SJCRH30 (cell line): ENCODE measurements at regions not wholly inside any gene's neighbourhood (a gene's known extent, or its start where the extent isn't known, plus 50 kb on each side); places are given as distances from the start of the nearest gene placed in this dataset.
"Not testable (repeated sequence)": the region's sequence is repeated elsewhere in the genome, so short reads cannot be mapped to it uniquely, and the experiment has no call there.

Experiments used
- DNase-seq, 2 experiments: peaks; one replicate each; pipeline ENCODE4 v3.0.0-alpha.2; 2015 to 2020
- H3K27ac ChIP-seq: fragments of 250-450 bp; sonication (Bioruptor Pico); 2 replicates; pipeline ENCODE4 v1.5.1; 2020; ENCODE audit warnings: mild to moderate bottlenecking, moderate library complexity
- H3K27me3 ChIP-seq: fragments of 250-450 bp; sonication (Bioruptor Pico); 2 replicates; pipeline ENCODE4 v1.5.1; 2020; ENCODE audit warnings: mild to moderate bottlenecking, moderate library complexity
- H3K36me3 ChIP-seq: fragments of 250-450 bp; sonication (Bioruptor Pico); 2 replicates; pipeline ENCODE4 v1.5.1; 2020; ENCODE audit warnings: mild to moderate bottlenecking, moderate library complexity
- H3K4me1 ChIP-seq: fragments of 250-450 bp; sonication (Bioruptor Pico); 2 replicates; pipeline ENCODE4 v1.5.1; 2020; ENCODE audit warnings: mild to moderate bottlenecking, moderate library complexity
- H3K4me3 ChIP-seq: fragments of 250-450 bp; sonication (Bioruptor Pico); 2 replicates; pipeline ENCODE4 v1.5.1; 2020; ENCODE audit warnings: mild to moderate bottlenecking, moderate library complexity
- H3K9me3 ChIP-seq: fragments of 250-450 bp; sonication (Bioruptor Pico); replicated peaks from 2 replicates; pipeline ENCODE4 v1.5.1; 2020; ENCODE audit warnings: mild to moderate bottlenecking, moderate library complexity

GRCh38 chr1:181972256-181972655 lies 89.3 kb downstream of the ZNF648 start:
- Histone ChIP-seq H3K36me3 (no peaks in the 10 kb centered on the region), H3K4me1 (no peaks in the 10 kb centered on the region), H3K27me3 (no peaks in the 10 kb centered on the region), H3K9me3 (no peaks in the 10 kb centered on the region), H3K27ac (no peak overlapping the region), H3K4me3 (no peak overlapping the region)
- DNase-seq: no peak

GRCh38 chr1:181971424-181971823 lies 90.1 kb downstream of the ZNF648 start:
- H3K36me3 ChIP-seq: no peaks in the 10 kb centered on the region
- no peaks in the 10 kb centered on the region for H3K9me3 ChIP-seq
- no peak overlapping the region for H3K27ac ChIP-seq
- no peaks in the 10 kb centered on the region for H3K4me1 ChIP-seq
- no peak for DNase-seq
- H3K27me3 ChIP-seq: no peaks in the 10 kb centered on the region
- H3K4me3 ChIP-seq: no peak overlapping the region

GRCh38 chr1:181969902-181970301 lies 91.6 kb downstream of the ZNF648 start:
- no peak overlapping the region for H3K27ac ChIP-seq
- DNase-seq: no peak
- no peaks in the 10 kb centered on the region for H3K9me3 ChIP-seq
- H3K36me3 ChIP-seq: no peaks in the 10 kb centered on the region
- no peaks in the 10 kb centered on the region for H3K27me3 ChIP-seq
- no peak overlapping the region for H3K4me3 ChIP-seq
- no peaks in the 10 kb centered on the region for H3K4me1 ChIP-seq

- H3K27ac ChIP-seq, H3K9me3 ChIP-seq, H3K27me3 ChIP-seq, H3K4me3 ChIP-seq, DNase-seq, H3K36me3 ChIP-seq, H3K4me1 ChIP-seq: not testable (repeated sequence)
These were observed 106.8 kb downstream of the ZNF648 start for GRCh38 chr1:181954696-181955095.

- not testable (repeated sequence) for H3K4me3 ChIP-seq, H3K36me3 ChIP-seq, H3K9me3 ChIP-seq, H3K27me3 ChIP-seq, H3K4me1 ChIP-seq, DNase-seq, H3K27ac ChIP-seq
These were observed 107.3 kb downstream of the ZNF648 start for GRCh38 chr1:181954178-181954577.

- H3K27me3 ChIP-seq: no peaks in the 10 kb centered on the region
- no peaks in the 10 kb centered on the region for H3K9me3 ChIP-seq
- H3K36me3 ChIP-seq: no peaks in the 10 kb centered on the region
- H3K4me1 ChIP-seq: no peaks in the 10 kb centered on the region
- DNase-seq: no peak
- no peak overlapping the region for H3K27ac ChIP-seq
- no peak overlapping the region for H3K4me3 ChIP-seq
These were observed 107.9 kb downstream of the ZNF648 start for GRCh38 chr1:181953596-181953995.

- H3K36me3 ChIP-seq: no peaks in the 10 kb centered on the region
- no peaks in the 10 kb centered on the region for H3K9me3 ChIP-seq
- H3K4me1 ChIP-seq: no peaks in the 10 kb centered on the region
- no peak for DNase-seq
- H3K27ac ChIP-seq: no peak overlapping the region
- H3K4me3 ChIP-seq: no peak overlapping the region
- H3K27me3 ChIP-seq: no peaks in the 10 kb centered on the region
These were observed 110.3 kb downstream of the ZNF648 start for GRCh38 chr1:181951213-181951612.

- H3K27me3 ChIP-seq: no peaks in the 10 kb centered on the region
- H3K36me3 ChIP-seq: no peaks in the 10 kb centered on the region
- H3K9me3 ChIP-seq: no peaks in the 10 kb centered on the region
- no peak overlapping the region for H3K4me3 ChIP-seq
- H3K4me1 ChIP-seq: no peaks in the 10 kb centered on the region
- no peak overlapping the region for H3K27ac ChIP-seq
- DNase-seq: no peak
These were observed 112.0 kb downstream of the ZNF648 start for GRCh38 chr1:181949500-181949899.

GRCh38 chr1:181948372-181948771 lies 113.1 kb downstream of the ZNF648 start:
- no peak overlapping the region for H3K4me3 ChIP-seq
- no peaks in the 10 kb centered on the region for H3K9me3 ChIP-seq
- H3K27ac ChIP-seq: no peak overlapping the region
- no peak for DNase-seq
- H3K4me1 ChIP-seq: no peaks in the 10 kb centered on the region
- no peaks in the 10 kb centered on the region for H3K27me3 ChIP-seq
- H3K36me3 ChIP-seq: no peaks in the 10 kb centered on the region

GRCh38 chr1:181947441-181947840 lies 114.1 kb downstream of the ZNF648 start:
- no peaks in the 10 kb centered on the region for H3K9me3 ChIP-seq
- H3K27ac ChIP-seq: no peak overlapping the region
- no peaks in the 10 kb centered on the region for H3K4me1 ChIP-seq
- DNase-seq: no peak
- H3K36me3 ChIP-seq: no peaks in the 10 kb centered on the region
- no peak overlapping the region for H3K4me3 ChIP-seq
- H3K27me3 ChIP-seq: no peaks in the 10 kb centered on the region

- Histone ChIP-seq H3K27ac (no peak overlapping the region), H3K9me3 (no peaks in the 10 kb centered on the region), H3K36me3 (no peaks in the 10 kb centered on the region), H3K4me3 (no peak overlapping the region), H3K27me3 (no peaks in the 10 kb centered on the region), H3K4me1 (no peaks in the 10 kb centered on the region)
- peak; percentile 51 to 77 for DNase-seq
These were observed 124.5 kb downstream of the ZNF648 start for GRCh38 chr1:181936768-181937581.

GRCh38 chr1:181936269-181936668 lies 125.2 kb downstream of the ZNF648 start:
- no peaks in the 10 kb centered on the region for H3K4me1 ChIP-seq
- H3K4me3 ChIP-seq: no peak overlapping the region
- H3K9me3 ChIP-seq: no peaks in the 10 kb centered on the region
- H3K27ac ChIP-seq: no peak overlapping the region
- DNase-seq: no peak
- no peaks in the 10 kb centered on the region for H3K27me3 ChIP-seq
- no peaks in the 10 kb centered on the region for H3K36me3 ChIP-seq

- no peaks in the 10 kb centered on the region for H3K36me3 ChIP-seq
These were observed 129.6 kb downstream of the ZNF648 start for GRCh38 chr1:181931873-181932272.

GRCh38 chr1:181930187-181930586 lies 131.3 kb downstream of the ZNF648 start:
- Histone ChIP-seq H3K4me3 (no peak overlapping the region), H3K4me1 (no peaks in the 10 kb centered on the region), H3K9me3 (no peaks in the 10 kb centered on the region), H3K27ac (no peak overlapping the region), H3K36me3 (no peaks in the 10 kb centered on the region), H3K27me3 (no peaks in the 10 kb centered on the region)
- no peak for DNase-seq

More at GRCh38 chr1:181931873-181932272, 129.6 kb downstream of the ZNF648 start:
- H3K9me3 ChIP-seq: no peaks in the 10 kb centered on the region
- no peaks in the 10 kb centered on the region for H3K27me3 ChIP-seq
- H3K4me1 ChIP-seq: no peaks in the 10 kb centered on the region
- H3K4me3 ChIP-seq: no peak overlapping the region
- DNase-seq: no peak
- no peak overlapping the region for H3K27ac ChIP-seq

GRCh38 chr1:181926697-181927096 lies 134.8 kb downstream of the ZNF648 start:
- H3K27me3 ChIP-seq: no peaks in the 10 kb centered on the region
- H3K4me1 ChIP-seq: no peaks in the 10 kb centered on the region
- H3K27ac ChIP-seq: no peak overlapping the region
- DNase-seq: no peak
- H3K36me3 ChIP-seq: no peaks in the 10 kb centered on the region
- no peak overlapping the region for H3K4me3 ChIP-seq
- no peaks in the 10 kb centered on the region for H3K9me3 ChIP-seq

GRCh38 chr1:181924034-181924433 lies 137.5 kb downstream of the ZNF648 start:
- H3K27me3 ChIP-seq, DNase-seq, H3K27ac ChIP-seq, H3K9me3 ChIP-seq, H3K4me3 ChIP-seq, H3K36me3 ChIP-seq, H3K4me1 ChIP-seq: not testable (repeated sequence)
